Smooth muscle cell of the brain vasculature (primary cell): ENCODE measurements at regions not wholly inside any gene's neighbourhood (a gene's known extent, or its start where the extent isn't known, plus 50 kb on each side); places are given as distances from the start of the nearest gene placed in this dataset.

ENCODE experiments used
- DNase-seq: peaks from one replicate; pipeline ENCODE4 v3.0.0-alpha.2; 2012; ENCODE audit warnings: low read depth, low spot score

DNA sequence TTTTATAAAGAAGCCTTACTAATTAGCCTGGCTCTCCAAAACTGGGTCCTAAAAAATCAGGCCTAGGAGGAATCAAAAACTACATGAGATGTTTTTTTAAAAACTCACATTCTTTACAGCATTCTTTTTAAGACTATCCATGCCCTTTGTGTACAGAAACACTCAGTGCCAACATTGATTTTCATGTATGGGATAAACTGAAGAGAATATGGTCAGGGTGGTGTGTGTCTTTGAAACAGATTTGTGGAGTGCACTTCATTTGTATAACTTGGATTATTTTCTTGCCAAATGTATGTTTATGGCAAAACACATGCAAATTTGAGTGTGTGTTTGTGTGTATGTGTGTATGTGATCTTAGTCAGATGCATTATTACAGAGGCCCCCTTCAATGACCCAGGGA is 283.6 kb upstream of the ATP5MC3 start:
- no peak for DNase-seq

DNA sequence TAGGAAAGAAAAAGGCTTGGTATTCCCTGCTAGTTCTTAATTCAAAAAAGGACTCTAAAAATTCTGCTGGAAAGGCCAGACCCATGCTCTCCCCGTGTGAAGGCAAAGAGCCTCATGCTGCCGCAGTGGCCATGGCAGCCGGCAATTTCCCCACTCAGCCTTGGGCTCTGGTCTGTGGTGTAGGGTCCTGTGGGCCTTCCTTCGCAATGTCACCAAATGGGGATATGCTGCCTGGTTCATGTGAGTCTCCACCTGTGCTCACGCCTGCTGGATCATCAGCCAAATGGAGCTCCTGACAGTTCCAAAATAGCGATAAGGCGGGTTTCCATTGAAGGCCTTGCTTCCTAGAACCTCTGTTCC is 282.8 kb upstream of the ATP5MC3 start:
- DNase-seq = no peak

DNA sequence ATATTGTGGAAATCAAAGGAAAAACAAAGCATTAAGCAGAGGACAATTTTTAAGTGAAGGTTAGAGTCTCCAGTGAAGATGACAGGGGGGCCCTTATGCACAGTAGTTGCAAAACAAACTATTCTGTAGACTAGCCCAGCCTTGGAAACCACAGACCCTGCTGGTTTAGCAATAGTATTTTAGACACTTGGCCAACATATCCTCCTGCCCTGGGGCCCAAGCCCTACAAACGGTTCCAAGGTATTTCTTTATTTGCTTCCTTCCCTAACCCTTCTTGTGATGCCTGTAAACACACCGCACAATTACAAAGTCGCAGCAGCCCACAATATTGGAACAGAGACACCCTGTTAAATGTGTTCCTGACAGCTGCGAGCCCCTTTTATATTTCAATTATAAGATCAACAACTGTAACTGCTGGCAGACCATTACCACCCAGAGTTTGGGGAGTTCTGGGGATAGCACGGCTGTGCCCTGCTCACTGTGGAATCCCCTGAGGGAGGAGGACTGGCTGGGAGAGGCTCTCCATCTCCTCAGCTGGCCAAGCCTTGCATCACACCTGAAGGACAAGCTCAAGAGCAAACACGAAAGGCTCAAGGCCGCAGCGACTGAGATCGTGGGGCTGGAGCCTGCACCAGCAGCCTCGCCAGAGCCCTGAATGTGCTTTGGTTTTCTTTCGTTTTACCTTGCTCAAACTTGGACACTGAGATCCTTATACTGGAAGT is 282.2 kb upstream of the ATP5MC3 start:
- DNase-seq = no peak

- no peak for DNase-seq
Observed at GRCh38 chr2:175463169-175463568, 281.7 kb upstream of the ATP5MC3 start.

DNA sequence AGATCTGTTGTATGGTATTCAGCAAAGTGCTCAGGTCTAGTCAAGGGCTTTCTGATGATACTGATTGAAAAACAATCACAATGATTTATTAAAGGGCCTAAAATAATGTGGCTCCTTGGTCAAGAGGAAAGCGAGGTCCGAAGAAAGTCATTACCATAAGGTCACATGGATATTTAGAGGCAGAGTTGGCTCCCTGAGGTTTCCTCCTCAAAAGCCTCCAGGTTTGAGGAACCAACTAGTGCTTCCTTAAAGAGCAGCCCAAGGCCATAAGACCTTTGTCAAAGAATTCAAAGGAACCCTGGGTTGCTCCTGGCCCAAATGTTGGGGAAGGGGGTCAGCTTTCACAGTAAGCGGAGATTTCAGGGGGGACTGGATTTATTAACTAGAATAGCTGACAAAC is 280.7 kb upstream of the ATP5MC3 start:
- no peak for DNase-seq

- DNase-seq = no peak
Observed at GRCh38 chr2:175461839-175462238, 280.3 kb upstream of the ATP5MC3 start.

DNA sequence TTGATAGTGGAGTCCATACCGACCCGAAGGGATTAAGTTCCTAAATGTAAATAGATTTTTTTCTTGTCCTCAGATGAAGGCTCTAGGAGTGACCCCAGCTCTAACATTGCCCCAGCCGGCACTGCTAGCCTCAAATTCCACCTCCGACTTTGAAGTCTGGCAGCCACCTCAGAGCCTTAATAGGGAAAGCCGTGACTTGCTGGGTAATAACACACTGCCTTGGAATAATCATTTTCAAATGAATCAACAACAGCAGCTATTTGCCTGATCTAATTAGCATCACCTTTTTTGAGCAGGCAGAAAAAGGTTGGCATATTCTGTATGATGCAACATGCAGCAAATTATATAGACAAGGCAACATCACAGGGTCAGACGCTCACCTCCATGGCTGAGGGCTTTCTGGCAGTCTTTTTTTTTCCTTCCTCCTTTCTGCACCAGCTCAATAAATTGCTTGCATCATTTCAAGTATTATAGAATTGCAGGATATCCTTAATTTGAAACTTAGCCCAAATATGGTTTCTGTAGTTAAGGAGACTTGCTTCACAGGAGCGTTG is 276.5 kb upstream of the ATP5MC3 start:
- DNase-seq = no peak

DNA sequence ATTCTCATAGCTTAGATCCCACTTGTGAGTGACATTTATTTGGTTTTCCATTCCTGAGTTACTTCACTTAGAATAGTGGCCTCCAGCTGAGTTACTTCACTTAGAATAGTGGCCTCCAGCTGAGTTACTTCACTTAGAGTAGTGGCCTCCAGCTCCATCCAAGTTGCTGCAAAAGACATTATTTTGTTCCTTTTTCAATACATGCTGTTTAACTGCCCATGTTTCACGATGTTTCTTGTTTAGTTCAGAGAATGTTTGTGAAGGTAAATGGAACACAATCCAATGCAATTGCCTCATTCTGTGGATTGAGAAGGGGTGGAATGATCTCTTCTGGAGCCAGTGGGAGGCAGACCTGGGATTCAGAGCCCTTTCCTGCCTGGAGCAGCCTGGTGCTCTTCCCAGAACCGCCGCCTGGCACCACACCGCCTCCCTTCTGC is 273.5 kb upstream of the ATP5MC3 start:
- no peak for DNase-seq

DNA sequence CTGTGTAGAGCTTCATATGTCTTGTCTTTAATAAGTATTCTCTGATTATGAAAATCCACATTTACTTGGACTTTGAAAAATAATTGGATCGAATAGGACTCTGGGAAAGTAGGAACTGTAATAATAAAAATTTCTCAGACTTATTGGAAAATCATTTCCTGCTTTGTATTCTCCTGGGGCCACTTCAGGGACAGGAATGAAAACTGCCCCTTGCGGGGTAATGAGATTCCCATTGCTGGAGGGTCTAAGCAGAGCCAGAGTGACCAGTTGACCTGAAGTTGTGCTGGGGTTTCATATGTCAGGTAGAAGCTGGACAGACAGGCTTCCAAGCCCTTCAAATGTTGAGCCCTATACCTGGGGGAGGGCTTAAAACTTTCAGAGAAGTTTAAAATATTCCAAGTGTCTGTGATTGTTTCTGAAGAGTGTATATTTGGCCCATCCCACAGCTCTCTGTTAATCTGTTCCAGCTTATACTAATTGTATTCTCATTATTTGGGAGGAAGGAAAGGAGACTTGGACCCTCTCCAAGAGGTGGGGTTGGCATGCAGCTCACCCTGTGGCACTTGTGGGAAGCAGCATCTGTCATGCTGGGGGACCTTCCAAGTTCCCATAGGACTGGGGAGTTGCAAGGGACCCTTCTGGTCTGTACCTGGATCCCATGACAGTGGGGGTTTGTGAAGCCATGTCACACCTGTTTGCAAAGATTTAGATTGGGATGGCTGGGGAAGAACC is 268.7 kb upstream of the ATP5MC3 start:
- DNase-seq = no peak

DNA sequence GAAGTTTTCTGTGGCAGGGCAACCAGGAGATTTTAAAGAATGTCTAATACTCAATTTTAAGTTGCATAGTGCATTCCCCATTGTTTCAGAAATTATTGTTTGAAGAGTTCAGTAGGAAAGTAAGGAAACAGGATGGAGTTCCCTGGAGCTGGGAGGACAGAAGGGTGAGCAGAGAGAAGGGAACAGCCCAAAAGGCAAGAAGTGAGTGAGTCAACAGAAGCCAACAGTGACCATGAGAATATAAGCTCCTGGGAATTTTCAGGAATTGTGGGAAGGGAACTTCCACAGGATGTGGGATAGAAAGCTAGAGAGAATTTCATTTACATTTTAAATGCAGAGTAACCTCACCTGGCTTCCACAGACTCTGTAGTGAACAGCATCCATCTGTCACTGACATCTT is 268.1 kb upstream of the ATP5MC3 start:
- no peak for DNase-seq

DNA sequence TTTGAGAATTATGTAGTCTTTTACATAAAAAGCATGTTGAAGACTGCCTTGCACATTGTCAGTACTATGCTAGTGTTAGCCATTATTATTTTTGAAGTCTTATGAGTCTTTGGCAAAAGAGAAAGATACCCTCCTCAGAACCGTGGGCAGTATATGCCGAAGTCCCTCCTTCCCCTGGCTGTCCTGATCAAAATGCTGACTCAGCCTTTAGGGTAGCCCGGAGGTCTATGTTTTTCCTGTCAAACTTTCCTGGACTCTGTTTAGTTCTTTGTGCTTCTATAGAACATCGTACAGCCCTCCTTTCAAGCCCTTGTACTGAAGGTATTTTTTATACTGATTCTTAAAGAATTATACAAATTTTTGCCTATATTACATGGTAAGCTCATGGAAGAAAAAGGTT is 264.7 kb upstream of the ATP5MC3 start:
- DNase-seq = no peak

DNA sequence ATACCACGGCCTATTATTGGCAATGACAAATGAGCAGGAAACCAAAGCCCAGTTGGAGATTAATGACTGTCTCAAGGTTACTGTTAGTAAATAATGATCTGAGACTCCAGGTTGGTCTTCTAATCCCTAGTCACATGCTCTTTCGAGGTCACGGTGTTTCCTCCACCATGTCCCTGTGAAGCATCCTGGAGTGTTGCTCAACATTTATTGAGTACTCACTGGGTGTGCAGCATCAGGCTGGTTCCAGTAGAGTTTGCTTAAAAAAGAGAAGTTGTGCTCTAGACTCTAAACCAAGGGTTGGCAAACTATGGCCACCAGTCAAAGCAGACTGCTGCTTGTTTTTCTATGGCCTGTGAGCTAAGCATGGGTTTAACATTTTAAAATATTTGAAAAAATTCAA is 263.8 kb upstream of the ATP5MC3 start:
- no peak for DNase-seq

- no peak for DNase-seq
Observed at GRCh38 chr2:175442441-175442840, 260.9 kb upstream of the ATP5MC3 start.

DNA sequence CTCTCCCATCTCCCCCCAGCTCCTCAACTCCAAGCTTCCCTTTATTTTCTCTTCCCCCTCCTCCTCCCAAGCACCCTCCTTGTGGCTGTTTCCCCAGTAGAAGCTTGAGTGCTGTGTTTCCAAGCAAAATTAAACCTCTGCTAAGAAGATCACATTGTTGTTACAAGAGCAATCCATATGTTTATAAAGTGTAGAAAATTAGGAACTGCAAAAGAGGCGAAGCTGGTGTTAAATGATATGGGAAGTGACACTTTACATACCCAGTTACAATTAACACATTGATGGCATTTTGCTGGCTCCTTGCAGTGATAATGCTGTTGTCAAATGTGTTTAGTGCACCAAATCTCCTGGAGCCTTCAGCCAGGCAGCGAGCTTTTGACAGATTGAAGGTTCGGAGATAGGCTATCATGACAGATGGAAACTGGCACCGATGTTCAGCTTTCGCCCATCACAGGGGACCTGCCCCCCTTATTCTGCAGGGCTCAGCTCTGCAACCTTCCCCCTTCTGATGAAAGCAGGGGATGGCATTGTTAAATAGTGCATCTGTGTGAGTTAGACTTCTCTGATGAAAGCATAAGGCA is 259.8 kb upstream of the ATP5MC3 start:
- DNase-seq = no peak

GRCh38 chr2:175439416-175439815 is 257.9 kb upstream of the ATP5MC3 start:
- no peak for DNase-seq

GRCh38 chr2:175437167-175437566 is 255.7 kb upstream of the ATP5MC3 start:
- DNase-seq = no peak

GRCh38 chr2:175436076-175436475 is 254.6 kb upstream of the ATP5MC3 start:
- no peak for DNase-seq

DNA sequence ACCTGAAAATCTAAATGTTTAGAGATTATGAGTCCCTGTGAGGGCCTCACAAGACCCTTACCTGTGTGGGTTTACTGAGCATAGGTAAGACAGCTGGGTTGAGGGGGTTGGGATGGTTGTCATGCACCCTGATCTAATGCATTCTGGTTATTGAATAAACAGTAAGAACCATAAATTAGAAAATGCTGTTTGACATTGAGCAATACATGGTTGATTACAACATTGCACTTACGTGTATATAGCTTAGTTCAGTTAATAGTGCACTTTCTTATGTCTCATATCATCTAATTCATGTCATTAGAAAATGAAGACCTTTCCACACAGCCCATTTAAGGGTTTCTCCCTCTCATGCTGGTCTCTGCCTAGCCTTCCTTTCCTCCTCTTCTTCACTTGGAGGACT is 253.5 kb upstream of the ATP5MC3 start:
- no peak for DNase-seq

DNA sequence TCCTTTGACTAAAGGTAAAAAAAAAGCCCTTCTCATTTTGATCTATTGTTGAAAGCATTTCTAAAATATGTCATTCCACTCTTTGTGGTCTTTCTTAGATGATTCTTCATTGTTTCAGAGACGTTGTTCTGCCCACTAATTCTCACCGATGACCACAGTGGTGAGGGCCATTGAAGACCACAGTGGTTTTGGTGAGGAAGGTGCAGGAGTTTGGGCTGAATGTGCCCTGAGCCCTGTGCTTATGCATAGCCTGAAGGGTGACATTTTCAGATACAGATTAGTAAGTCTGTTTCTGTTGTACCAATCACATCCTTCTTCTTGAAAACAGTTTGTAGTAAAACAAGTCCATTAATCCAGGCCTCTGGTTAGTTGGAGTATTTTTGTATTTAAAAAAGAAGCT is 251.3 kb upstream of the ATP5MC3 start:
- DNase-seq = no peak

DNA sequence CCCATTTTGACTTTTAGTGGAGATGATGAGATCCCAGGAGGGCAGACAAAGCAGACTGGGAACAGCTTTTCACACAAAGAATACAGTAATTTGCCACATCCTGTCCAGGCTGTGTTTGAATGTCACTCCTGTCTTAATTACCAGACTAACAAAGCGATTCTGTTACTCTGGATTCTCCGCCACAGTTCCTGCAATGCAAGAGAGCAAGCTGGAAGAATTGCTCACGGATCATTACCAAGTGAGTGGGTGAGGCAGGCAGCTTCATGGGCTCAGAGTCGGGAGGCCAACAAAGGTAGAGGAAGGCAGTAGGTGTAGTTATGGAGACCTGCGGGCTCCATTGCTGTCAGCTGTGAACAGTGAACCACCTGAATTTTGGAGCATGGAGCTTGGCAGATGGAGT is 250.5 kb upstream of the ATP5MC3 start:
- no peak for DNase-seq

DNA sequence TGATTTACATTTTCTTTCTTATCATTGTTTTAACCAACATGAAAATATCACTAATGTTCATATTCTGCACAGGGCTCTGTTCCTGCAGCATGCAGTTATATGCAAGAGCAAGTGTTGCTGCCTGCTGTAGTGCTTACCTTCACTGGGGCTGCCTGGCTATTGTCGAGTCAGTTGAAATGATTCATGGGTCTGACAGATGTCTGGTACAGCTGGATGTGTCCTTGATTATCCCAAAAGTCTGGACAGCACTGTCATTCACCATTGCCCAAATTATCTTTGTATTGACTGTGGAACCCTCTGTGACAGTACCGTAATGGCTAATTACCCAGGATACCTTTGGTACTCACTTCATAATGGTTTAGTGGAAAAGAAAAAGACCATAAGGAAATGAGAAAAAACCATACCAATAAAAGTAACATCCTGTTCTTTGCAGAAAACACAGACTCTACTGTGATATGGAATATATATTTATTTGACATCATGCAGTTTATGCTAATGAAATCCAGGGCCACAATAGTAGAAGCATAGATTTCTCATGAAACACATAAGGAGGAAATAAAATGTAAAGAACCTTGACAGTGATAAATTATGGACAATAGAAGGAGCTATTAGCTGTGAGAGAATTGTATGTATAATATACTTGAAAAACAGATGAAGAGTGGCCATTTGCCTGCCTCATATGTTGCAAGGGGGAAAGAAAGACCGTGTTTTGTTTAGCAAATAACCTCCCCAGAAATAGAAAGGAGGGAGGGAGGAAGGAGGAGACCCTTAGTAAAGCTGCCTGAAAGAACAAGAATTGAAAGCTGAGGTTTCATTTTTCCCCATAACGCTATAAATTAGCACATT is 249.8 kb upstream of the ATP5MC3 start:
- no peak for DNase-seq

GRCh38 chr2:175430236-175430635 is 248.7 kb upstream of the ATP5MC3 start:
- DNase-seq = no peak
